ENCODE measurements at regions not wholly inside any gene's neighbourhood (a gene's known extent, or its start where the extent isn't known, plus 50 kb on each side); places are given as distances from the start of the nearest gene placed in this dataset.

GRCh38 chr3:115520241-115520640, 103.1 kb upstream of the GAP43 start:
- Histone ChIP-seq H3K27ac (ENCODE audit: insufficient read depth, low read length) (no peak overlapping the region), H3K18ac (ENCODE audit: low read depth, low read length) (no peak overlapping the region), H4K20me1 (ENCODE audit: insufficient read depth, low read length) (no peaks in the 10 kb centered on the region), H3K9ac (ENCODE audit: low read depth, low read length) (no peak overlapping the region), H2AK5ac (ENCODE audit: low read depth, low read length) (no peak overlapping the region), H3K27me3 (ENCODE audit: control insufficient read depth, insufficient read depth, low read length) (no peaks in the 10 kb centered on the region), H2BK15ac (ENCODE audit: low read depth, low read length) (no peak overlapping the region), H2BK20ac (ENCODE audit: low read depth, low read length) (no peak overlapping the region), H3K23ac (ENCODE audit: low read depth, low read length) (no peak overlapping the region), H2BK5ac (ENCODE audit: low read depth, low read length, poor library complexity, severe bottlenecking) (no peak overlapping the region), H3K14ac (replicated peaks; ENCODE audit: low read depth, low read length) (no peak overlapping the region), H3K4ac (ENCODE audit: low read depth, low read length) (no peak overlapping the region), H3K56ac (ENCODE audit: extremely low read depth, insufficient read depth, low read length) (no peak overlapping the region), H3K9me1 (ENCODE audit: insufficient read depth, low read length) (no peaks in the 10 kb centered on the region), H3K4me1 (ENCODE audit: control insufficient read depth, insufficient read depth, low read length) (peaks cover 2% of the 10 kb centered on the region; the same call in 1 of the 2 replicates), H3K9me3 (ENCODE audit: control insufficient read depth, insufficient read depth, low read length) (no peaks in the 10 kb centered on the region), H3K79me1 (ENCODE audit: low read depth in 1 of 2, low read length in 2 of 2) (no peaks in the 10 kb centered on the region), H4K91ac (ENCODE audit: insufficient read depth, low read depth, low read length) (no peak overlapping the region), H3K4me2 (ENCODE audit: low read depth, low read length) (no peak overlapping the region), H3K4me3 (ENCODE audit: insufficient read depth, low read depth, low read length) (no peak overlapping the region), H2AFZ (replicated peaks; ENCODE audit: low read length, poor library complexity) (no peak overlapping the region), H4K8ac (ENCODE audit: low read depth in 2 of 2, low read length in 2 of 2) (no peak overlapping the region), H2BK120ac (ENCODE audit: low read depth, low read length) (no peak overlapping the region), H2AK9ac (replicated peaks; ENCODE audit: low read depth, low read length, poor library complexity) (no peak overlapping the region), H4K5ac (ENCODE audit: low read depth, low read length) (no peak overlapping the region), H3K36me3 (ENCODE audit: control insufficient read depth, insufficient read depth, low read length) (no peaks in the 10 kb centered on the region)
- DNase-seq (no peak), ATAC-seq (ENCODE audit: low read depth) (no peak)
- intact Hi-C loops (cut with micrococcal nuclease) (no loop called here), in situ Hi-C loops (cut with MboI; ENCODE audit: low sequenced_read_pairs) (no loop called here), dilution Hi-C loops (cut with HindIII; ENCODE audit: low sequenced_read_pairs, unreplicated experiment) (no loop called here)
- ChIA-PET CTCF (no interaction called here), POLR2A (ENCODE audit: unreplicated experiment) (no interaction called here)
- WGBS, 2 experiments (ENCODE audit: extremely low coverage in 2 of 2, insufficient read length in 1 of 2): 100% methylated on average over 1 of the region's 2 CpGs; no CpG with 5 or more reads in 1 of the 2 experiments
- TF ChIP-seq CTCF (conservative IDR thresholded peaks at IDR 0.05; ENCODE audit: low read depth, low read length) (no peak), USF2 (IDR thresholded peaks at IDR 0.05; ENCODE audit: low read depth, low read length) (no peak), RCOR1 (IDR thresholded peaks at IDR 0.05; ENCODE audit: insufficient replicate concordance, low read length) (no peak), CEBPB (IDR thresholded peaks at IDR 0.05; ENCODE audit: low read depth, low read length) (peak; percentile 53; the same call in 1 of the 2 replicates), ELK1 (IDR thresholded peaks at IDR 0.05; ENCODE audit: borderline replicate concordance, low read depth, low read length) (no peak), POLR2A (IDR thresholded peaks at IDR 0.05; ENCODE audit: low read depth, low read length) (no peak)
- BruUV-seq (replicated peaks): no TSS peak
